Lung (tissue), 11 donors: ENCODE measurements at regions not wholly inside any gene's neighbourhood (a gene's known extent, or its start where the extent isn't known, plus 50 kb on each side); places are given as distances from the start of the nearest gene placed in this dataset.

ENCODE experiments used
- ATAC-seq: fragments of 200-7000 bp; cut with Tn5 transposase; one replicate; pipeline ENCODE4 v1.9.1; 2020; ENCODE audit warnings: moderate number of reproducible peaks; ENCODE audit not compliant: insufficient read depth, low FRiP score
- DNase-seq, 3 donors: peaks; one replicate each; pipeline ENCODE4 v3.0.0-alpha.2; 2013 to 2017
- H3K27ac ChIP-seq, 2 donors: one replicate each; pipeline ENCODE4 v1.5.1; 2013; ENCODE audit warnings: mild to moderate bottlenecking in 2 of 2, moderate library complexity in 2 of 2, control low read depth in 1 of 2, inconsistent platforms in 1 of 2, low read depth in 1 of 2, low read length in 1 of 2
- H3K27me3 ChIP-seq, 3 donors: one replicate each; pipeline ENCODE4 v1.5.1; 2013; ENCODE audit warnings: low read length in 2 of 3; ENCODE audit not compliant: control insufficient read depth in 3 of 3, insufficient read depth in 3 of 3
- H3K36me3 ChIP-seq, 4 donors: one replicate each; pipeline ENCODE4 v1.5.1; 2013; ENCODE audit warnings: low read length in 4 of 4, mild to moderate bottlenecking in 1 of 4, moderate library complexity in 1 of 4; ENCODE audit not compliant: control insufficient read depth in 4 of 4, insufficient read depth in 4 of 4
- H3K4me1 ChIP-seq, 5 donors: one replicate each; pipeline ENCODE4 v1.5.1; 2013; ENCODE audit warnings: low read length in 5 of 5, mild to moderate bottlenecking in 2 of 5, moderate library complexity in 1 of 5; ENCODE audit not compliant: control insufficient read depth in 5 of 5, insufficient read depth in 5 of 5
- H3K4me3 ChIP-seq: one replicate; pipeline ENCODE4 v1.5.1; 2013; ENCODE audit warnings: mild to moderate bottlenecking, control low read depth, moderate library complexity
- H3K9ac ChIP-seq, 2 donors: one replicate each; pipeline ENCODE4 v1.5.1; 2013; ENCODE audit warnings: low read length in 2 of 2, control low read depth in 1 of 2; ENCODE audit not compliant: insufficient read depth in 1 of 2
- H3K9me3 ChIP-seq, 4 donors: one replicate each; pipeline ENCODE4 v1.5.1; 2013; ENCODE audit warnings: low read length in 3 of 4, mild to moderate bottlenecking in 1 of 4, moderate library complexity in 1 of 4; ENCODE audit not compliant: control insufficient read depth in 4 of 4, insufficient read depth in 3 of 4
- WGBS, 2 donors: extraction: QIAGEN DNeasy Blood & Tissue Kit; methylation state at CpG; one replicate each; pipeline ENCODE4 v1.1.7; 2013; 5-methylcytosine and 5-hydroxymethylcytosine counted together
- TF ChIP-seq, protein P1 (sequence below): IDR thresholded peaks from 2 replicates; pipeline ENCODE4 v1.5.1; 2012; ENCODE audit warnings: mild to moderate bottlenecking; ENCODE audit errors: control extremely low read depth, extremely low read depth
- donor health status: control.
- donor health status: control.
- donor health status: Bipolar disorder and iron deficiency.
- donor health status: healthy.
- donor health status: DM: yes; HTN: yes; CAD: no.

DNA sequence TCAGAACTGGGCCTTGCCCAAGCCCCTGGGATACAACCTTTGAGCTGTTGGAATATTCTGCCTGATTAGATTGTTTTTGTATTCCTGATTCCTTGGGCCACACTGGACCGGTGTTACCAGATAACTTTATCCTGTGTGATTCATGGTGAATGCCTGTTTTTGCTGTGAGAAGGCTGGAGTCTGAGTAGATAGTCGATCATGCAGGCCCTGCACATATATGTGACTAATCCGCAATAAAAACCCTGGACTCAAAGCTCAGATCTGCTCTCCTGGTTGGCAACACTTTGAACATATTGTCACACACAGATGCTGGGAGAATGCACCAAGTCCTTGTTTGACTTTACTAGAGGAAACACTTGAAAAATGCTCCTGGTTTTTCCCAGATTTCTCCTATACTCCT lies 183.9 kb upstream of the MBL2 start:
- H3K4me3 ChIP-seq = no peak overlapping the region
- no peaks in the 10 kb centered on the region for H3K36me3 ChIP-seq
- H3K9me3 ChIP-seq = no peaks in the 10 kb centered on the region
- 88 to 93% methylated on average over 3 of the region's 3 CpGs for WGBS, 2 donors
- no peak overlapping the region for H3K27ac ChIP-seq
- TF ChIP-seq, protein P1, sequence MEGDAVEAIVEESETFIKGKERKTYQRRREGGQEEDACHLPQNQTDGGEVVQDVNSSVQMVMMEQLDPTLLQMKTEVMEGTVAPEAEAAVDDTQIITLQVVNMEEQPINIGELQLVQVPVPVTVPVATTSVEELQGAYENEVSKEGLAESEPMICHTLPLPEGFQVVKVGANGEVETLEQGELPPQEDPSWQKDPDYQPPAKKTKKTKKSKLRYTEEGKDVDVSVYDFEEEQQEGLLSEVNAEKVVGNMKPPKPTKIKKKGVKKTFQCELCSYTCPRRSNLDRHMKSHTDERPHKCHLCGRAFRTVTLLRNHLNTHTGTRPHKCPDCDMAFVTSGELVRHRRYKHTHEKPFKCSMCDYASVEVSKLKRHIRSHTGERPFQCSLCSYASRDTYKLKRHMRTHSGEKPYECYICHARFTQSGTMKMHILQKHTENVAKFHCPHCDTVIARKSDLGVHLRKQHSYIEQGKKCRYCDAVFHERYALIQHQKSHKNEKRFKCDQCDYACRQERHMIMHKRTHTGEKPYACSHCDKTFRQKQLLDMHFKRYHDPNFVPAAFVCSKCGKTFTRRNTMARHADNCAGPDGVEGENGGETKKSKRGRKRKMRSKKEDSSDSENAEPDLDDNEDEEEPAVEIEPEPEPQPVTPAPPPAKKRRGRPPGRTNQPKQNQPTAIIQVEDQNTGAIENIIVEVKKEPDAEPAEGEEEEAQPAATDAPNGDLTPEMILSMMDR = no peak
- DNase-seq (no peak), ATAC-seq (no peak)
- H3K4me1 ChIP-seq = peaks cover 0 to 11% (median 0%) of the 10 kb centered on the region in 5 donors
- no peaks in the 10 kb centered on the region for H3K27me3 ChIP-seq
- no peak overlapping the region for H3K9ac ChIP-seq

DNA sequence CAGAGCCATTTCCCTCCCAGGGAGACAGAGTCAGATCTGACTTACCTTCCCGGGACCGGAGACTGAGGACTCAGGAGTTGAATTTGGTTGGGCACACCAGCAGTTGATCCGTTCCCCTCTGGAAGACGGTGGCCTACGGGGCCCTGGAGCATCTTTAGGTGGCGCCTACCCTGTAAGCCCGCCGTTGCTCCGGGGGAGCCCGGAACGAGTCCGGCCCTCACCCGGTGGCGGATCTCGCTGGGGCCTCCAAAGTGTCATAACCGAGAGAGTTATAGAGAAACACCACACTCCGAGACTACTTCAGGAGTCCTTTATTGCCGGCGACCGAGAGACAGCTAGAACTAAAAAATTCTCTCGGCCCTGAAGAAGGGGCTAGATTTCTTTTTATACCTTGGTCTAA lies 182.8 kb upstream of the MBL2 start:
- DNase-seq (no peak), ATAC-seq (no peak)
- TF ChIP-seq, protein P1 = no peak
- Histone ChIP-seq H3K4me3 (no peak overlapping the region), H3K36me3 (no peaks in the 10 kb centered on the region), H3K27ac (no peak overlapping the region), H3K27me3 (no peaks in the 10 kb centered on the region), H3K9me3 (no peaks in the 10 kb centered on the region), H3K4me1 (peaks cover 0 to 11% (median 0%) of the 10 kb centered on the region in 5 donors), H3K9ac (no peak overlapping the region)
- 96% methylated on average over 21 of the region's 21 CpGs for WGBS, 2 donors

DNA sequence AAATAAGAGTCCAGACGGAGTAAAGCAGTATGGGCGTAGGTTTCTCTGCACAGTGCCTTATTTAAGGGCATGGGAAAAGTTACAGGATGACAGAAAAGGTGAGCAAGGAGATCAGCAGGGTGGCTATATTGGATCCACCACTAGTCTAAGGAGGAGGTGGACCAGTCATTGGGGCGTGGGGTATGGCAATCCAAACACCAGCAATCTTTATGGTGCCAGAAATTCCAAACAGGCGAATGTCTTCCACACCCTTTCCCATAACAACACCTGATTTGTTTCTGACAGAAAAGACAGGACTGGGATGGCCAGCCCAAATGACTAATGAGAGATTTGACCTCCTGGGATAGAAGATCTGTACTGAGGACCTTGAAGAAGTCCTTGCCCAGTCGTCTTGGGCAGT lies 181.8 kb upstream of the MBL2 start:
- H3K27me3 ChIP-seq = no peaks in the 10 kb centered on the region
- ATAC-seq (no peak), DNase-seq (no peak)
- H3K27ac ChIP-seq = no peak overlapping the region
- H3K36me3 ChIP-seq = no peaks in the 10 kb centered on the region
- TF ChIP-seq, protein P1 = no peak
- no peak overlapping the region for H3K4me3 ChIP-seq
- no peaks in the 10 kb centered on the region for H3K9me3 ChIP-seq
- H3K9ac ChIP-seq = no peak overlapping the region
- WGBS, 2 donors = 89 to 91% methylated on average over 5 of the region's 5 CpGs
- H3K4me1 ChIP-seq = peaks cover 0 to 11% (median 0%) of the 10 kb centered on the region in 5 donors

DNA sequence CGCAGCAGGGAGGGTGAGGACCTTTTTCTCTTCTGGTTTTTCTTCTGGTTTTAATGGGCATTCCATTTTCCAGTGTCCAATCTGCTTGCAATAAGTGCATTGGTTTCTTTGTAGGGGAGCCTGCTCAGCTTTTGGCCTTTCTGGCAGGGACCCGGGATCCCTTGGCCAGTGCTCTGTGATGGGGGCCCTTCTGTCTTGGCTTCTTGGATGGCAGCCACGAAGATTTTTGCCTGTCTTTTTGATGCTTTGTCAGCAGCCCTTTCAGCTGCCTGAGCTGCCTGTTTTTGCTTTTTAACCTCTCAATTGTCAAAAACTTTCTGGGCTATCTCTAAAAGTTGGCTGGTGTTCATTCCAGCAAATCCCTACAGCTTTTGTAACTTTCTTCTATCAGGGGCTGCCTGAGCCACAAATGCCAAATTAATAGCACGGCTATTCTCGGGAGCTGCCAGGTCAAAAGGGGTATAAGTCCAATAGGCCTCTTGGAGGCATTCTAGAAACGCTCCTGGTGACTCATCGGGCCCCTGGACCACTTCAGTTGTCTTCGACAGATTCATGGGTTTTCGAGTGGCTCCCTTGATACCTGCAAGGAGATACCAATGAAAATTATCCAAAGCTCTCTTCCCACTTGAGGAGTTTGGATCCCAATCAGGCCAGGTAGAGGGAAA lies 179.9 kb upstream of the MBL2 start:
- Histone ChIP-seq H3K9me3 (no peaks in the 10 kb centered on the region), H3K27me3 (no peaks in the 10 kb centered on the region), H3K9ac (no peak overlapping the region), H3K27ac (no peak overlapping the region), H3K4me1 (peaks cover 0 to 11% (median 0%) of the 10 kb centered on the region in 5 donors), H3K36me3 (no peaks in the 10 kb centered on the region), H3K4me3 (no peak overlapping the region)
- TF ChIP-seq, protein P1 = no peak
- ATAC-seq = no peak
- DNase-seq = peak; percentile 84 to 88 (median 87)
- 71 to 84% methylated on average over 9 of the region's 9 CpGs for WGBS, 2 donors
